DMS53 (cell line): ENCODE measurements at regions not wholly inside any gene's neighbourhood (a gene's known extent, or its start where the extent isn't known, plus 50 kb on each side); places are given as distances from the start of the nearest gene placed in this dataset.
"Not testable (repeated sequence)": the region's sequence is repeated elsewhere in the genome, so short reads cannot be mapped to it uniquely, and the experiment has no call there.

ENCODE experiments used
- DNase-seq: peaks from one replicate; lab custom pipeline; 2025; lab: John Stamatoyannopoulos, UW

DNA sequence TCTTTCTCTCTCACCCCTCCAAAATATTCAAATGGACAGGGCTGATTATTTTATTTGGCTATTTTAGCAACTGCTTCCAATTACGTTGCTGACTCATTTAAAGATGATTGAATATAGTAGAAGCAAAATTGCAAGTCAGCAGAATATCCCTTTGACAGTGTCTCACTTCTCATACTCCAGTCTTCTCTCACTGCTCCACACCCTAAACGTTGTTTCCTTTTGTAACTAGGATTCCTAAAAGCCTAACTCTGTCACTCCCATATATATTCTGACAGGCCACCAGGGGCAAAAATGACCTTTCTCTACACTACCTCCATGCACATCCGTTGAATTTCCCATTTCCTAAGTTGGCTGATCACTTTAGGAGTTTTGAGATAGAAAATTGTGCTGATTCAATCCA, 351.1 kb downstream of the RND3 start:
- DNase-seq: no peak

DNA sequence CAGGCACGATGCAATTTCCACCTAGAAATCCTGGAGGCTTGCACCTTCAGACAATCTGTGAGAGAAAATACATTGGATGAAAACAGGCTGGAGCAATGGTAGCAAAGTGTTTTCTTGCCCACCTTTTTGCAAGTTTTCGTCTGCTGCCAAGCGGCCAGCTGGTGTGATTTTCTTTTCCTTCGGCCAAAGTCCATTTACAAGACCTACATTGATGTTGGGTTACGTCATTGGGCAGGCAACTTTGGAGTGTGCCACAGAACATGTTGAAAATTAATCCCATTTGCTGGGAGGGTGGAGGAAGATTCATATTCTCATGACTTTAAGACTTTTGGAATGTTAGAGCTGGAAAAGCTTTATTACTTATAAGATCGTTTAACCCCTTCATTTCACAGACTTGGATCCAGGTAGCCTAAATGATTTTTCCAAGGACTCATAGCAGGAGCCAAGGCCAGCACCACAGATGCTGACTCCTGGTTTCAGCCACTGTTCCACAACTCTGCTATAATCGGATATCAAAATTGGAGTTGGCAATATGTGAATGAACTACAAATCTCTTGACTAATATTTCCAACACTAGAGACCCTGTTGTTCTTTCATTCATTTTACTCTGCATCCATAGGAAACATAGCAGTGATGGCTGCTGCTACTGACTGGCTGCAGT, 352.1 kb downstream of the RND3 start:
- DNase-seq: no peak

DNA sequence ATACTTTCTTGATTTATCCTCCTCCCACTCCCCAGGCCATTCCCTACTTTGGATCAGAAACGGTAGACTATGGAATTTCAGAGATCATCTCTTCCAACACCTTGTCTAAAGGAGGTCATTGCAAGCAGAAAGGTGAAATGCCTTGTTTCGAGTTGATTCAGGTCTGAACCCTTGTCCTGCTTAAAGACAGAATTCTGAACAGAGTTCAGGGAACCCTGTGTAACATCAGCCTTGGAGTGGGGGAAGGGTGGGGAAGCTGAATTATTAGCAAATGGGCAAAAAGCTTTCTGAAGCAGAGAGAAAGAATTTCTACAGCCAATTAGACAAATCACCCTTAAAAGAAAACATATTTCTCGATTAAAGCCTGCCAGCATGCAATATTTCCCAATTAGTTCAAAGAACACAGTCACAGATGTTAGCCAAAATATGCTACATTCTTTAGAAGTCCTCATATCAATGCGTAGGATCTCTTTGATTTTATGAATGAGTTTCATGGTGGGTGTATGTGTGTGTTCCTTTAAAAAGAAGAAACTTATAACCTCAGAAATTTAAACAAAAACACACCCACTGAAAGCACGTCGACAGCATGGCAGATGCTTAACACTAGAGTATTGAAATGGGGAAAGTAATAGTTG, 353.1 kb downstream of the RND3 start:
- DNase-seq: no peak

DNA sequence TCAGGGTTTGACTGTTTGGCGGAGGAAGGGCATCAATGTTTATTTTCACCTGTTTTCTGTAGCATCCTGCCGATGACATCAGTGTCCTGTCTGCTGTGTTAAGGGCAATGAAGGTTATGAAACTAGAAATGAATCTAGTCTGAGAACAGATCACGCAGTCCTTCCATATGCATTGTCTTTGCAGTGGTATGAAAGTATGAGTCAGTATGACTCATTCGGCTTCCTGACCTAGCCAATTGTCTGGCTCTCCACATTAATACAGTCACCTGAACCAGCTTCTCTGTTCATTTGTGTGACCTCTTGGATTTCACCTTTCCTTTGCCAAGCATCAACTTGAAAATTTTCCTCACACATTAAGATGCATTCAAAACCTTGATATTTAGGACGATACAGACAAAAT, 353.8 kb downstream of the RND3 start:
- DNase-seq: peak; percentile 88

DNA sequence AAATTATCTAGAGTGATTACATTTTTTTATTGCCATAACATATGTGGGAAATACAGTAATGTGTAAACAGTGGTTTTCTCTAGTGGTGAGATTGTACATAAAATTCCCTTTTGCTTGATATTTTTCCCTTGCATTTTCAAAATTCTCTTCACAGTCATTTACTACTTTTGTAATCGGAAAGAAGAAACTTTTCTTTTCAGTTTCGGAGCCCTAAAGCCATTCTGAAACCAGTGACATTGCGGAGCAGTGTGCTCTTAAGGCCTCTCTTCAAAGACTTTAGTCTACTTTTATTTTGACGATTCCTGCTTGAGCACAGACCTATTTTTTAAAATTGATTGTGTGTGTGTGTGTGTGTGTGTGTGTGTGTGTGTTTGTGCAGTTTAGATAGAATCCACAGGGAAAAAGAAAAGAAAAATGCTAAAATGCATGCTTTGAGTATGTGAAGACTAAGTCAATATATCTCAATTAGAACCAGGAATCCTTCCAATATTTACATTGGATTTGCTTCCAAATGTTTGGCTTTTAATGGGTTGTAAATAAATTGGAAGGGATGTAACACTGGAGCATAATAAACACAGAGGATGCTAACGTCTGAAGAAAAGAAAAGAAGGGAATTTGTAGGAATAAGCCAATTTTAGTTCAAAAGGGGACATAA, 357.4 kb downstream of the RND3 start:
- no peak for DNase-seq

DNA sequence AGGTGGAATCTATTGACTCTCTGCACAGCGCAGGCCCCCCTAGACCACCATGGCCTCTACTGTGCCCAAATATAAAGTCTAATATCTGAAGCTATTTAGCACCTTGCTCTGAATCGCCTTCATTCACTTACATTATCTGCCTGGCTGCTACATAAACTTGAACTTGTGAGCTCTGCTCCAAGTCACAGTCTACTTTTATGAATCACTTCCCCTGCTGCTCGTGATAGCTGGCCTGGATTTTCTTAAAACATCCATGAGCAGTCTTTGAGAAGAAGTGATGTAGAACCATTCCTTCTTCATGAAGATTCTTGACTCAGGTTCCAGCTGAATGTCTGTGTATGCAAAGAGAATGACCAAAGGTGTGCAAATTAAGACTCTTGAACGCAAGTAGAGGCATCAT, 359.5 kb downstream of the RND3 start:
- DNase-seq: no peak

DNA sequence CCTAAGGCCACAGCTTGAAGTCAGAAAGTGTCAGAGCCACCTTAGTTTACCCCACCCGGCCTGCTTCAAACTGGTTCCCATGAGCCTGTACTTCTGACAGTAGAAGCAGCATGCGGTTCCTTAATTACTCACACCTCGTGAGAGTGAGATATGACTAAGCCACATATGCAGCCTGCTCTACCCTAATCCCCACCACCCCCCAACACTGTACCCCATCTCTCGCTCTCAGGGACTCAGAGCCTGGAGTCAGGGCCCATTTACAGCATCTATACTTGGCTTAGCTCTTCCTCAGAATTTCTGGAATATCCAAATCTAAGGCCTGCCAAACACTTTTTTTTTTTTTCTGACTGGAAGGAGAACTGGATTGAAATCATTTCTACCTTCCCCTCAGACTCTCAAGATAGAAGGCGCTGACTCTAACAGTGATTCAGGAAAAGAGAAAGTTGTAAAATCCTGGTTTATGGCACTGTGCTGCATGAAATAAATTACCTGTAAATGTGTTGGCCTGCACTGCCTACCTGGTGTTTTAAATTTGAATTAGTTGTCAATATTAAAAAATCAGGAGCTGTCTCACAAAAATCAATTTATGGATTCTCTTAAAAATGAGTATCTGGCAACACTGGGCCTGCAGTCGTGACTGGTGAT, 360.0 kb downstream of the RND3 start:
- no peak for DNase-seq

DNA sequence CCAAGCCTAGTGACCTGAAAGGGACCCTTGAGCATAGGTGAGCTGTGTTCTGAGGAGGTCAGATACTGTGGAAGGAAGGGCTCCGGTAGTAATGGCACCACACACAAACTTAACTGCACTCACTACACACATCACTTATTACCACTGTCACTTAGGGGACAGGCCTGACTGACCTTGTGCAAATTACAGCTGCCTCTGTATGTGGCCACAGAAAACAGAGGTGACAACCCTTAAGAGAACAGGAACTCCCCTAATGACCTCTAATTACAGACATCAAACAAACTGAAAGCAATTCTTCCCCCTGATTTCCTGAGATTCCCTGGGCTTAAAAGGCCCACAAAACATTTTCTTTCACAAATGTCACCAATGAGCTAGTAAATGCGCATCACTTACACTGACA, 360.6 kb downstream of the RND3 start:
- no peak for DNase-seq

DNA sequence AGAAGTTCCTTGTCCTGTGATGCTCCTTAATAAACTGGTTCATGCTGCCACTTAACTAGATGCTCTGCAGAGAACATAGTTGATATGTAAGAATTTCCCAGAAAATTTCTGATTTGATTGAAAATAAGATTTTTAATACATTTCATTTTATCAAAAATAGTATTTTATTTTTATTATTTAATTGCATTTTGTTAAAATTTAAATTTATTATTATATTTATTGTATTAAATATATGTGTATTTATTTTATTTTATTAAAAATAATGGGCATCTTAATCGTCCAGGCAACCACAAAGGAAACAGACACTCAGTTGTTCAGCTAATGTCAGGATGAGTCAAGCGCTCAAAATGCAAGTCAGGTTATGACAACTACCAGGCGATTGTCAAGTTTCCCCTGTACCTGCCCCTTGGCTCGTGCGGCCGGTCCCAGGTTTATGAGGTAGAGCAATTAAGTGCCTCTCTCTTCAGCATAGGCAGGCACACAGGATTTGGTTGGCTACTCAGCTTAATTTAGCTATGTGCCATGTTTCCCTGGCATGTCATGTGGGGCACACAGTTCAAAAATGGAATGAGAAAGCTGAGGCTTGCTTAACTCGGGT, 361.2 kb downstream of the RND3 start:
- DNase-seq: no peak

DNA sequence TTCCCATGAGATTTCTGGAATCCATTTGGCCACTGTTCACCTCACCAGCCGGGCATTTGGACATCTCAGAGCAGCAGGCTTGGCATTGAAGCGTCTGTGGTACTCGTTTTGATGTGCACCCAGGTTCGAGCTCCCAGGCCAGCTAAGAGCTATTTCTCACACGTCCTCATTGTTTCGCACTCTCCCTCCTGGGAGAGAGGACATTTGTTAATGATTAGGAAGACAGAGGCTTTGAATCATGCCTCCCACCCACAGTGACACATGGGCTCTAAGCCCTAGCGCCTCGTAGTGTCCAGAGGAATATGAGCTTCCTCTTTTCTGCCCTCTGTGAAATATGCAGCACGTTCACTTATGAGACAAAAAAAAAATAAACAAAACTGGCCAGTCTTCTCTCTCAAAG, 361.8 kb downstream of the RND3 start:
- no peak for DNase-seq

DNA sequence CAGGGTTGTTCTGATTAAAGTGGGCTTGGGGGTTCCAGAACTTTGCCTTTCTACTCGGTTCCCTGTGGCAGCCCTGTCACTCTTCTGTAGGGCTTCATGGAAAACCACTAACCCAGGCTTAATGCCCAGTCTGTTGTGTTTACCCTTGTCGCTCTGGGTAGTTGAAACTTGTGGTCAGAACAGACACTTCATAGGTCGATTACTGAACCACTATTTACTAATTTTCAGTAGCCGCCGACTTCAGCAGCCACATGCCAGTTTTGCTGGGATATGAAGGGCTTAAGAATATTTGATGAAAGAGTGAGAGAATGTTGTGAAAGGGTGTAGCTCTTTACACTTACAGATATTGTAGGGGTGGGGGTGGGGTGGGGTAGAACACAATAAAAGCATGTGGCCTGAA, 362.3 kb downstream of the RND3 start:
- no peak for DNase-seq

DNA sequence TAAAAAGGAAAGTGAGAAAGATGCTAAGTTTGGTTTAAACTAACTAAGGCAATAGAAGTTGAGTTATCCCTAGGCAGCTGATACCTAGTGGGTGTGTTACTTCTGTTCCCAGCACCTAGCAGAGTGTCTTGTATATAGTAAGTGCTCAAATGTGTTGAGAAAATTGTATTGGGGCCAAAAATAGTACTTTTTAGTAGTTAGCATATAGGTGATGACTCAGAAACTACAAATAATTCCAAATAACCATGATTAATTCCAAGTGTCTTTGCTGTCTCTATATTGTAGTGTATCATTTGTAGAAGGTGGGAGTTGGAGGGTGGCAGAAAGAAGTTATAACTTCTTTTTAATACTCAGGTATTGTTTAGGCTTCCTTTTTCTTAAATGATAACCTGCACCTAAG, 362.7 kb downstream of the RND3 start:
- no peak for DNase-seq

DNA sequence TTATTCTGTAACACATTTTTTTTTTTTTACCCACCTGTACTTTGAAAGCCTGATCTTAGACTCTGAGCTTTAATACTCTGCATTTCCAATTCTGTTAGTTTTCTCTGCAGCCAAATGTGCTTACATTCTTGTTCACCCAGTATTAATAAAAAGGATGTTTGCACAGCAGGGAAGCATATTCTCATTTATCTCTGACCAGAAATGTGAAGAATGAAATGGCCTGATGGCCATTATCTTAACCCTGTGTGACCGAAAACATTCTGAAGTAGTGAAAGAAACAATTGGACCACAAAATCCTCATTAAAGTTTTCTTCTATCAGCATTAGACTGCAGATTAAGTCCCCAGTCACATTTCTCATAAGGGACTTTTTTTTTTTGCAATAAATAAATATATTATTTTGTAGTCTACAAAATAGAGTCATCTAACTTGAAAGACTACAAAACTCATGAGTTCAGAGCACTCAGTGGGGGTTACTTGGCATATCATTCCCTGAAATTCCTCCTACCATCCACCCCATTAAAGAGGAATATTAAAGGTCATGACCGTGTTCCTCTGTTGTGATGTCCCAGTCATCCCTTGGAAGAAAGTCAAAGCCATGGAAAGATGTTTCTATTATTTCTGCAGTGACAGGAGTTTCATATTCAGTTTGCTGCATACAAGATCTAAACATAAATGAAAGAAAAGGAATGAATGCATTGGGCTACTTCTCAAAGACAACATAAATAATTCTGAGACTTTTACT, 364.4 kb downstream of the RND3 start:
- DNase-seq: no peak

DNA sequence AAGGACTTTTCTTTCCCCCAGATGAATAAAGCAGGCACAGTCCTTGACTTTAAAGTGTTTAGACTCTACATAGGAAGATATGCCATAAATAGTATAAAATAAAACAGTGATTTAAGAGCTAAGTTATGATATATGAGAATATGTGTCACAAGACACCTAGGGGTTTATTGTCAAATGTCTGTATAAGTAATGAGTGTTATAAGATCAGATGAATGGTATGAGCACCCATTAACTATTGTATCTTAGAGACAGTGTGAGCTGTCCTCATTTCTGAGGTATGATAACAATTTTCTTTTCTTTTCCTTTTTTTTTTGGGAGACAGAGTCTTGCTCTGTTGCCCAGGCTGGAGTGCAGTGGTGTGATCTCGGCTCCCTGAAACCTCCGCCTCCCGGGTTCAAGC, 365.3 kb downstream of the RND3 start:
- no peak for DNase-seq

DNA sequence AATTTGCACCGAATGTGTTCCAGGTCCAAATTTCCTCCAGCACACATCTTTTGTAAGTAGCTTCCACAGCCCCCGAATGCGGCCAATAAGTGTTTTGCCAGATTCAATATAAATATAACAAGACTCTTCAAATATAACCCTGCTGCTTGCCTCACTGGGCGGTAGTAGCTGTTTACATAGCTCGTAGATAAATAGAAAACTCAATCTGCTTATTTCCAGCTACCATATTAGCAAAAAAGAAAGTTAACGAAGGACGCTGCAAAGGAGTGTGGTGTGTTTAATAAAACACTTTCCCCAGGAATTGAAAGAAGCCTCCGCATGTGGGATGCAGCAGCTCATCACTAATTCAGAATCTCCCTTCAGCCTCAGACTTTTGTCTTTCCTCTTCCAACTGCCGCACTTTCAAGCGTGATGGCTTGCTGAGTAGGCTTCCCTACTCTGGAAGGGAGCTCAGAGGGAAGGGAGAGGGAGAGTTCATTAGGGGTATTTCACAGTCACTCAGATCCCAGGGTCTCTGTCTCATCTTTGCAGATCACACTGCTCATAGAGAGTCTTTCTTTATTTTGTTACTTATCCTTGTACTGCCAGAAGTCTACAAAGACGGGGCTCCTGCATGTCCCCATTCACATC, 367.0 kb downstream of the RND3 start:
- peak; percentile 30 for DNase-seq

DNA sequence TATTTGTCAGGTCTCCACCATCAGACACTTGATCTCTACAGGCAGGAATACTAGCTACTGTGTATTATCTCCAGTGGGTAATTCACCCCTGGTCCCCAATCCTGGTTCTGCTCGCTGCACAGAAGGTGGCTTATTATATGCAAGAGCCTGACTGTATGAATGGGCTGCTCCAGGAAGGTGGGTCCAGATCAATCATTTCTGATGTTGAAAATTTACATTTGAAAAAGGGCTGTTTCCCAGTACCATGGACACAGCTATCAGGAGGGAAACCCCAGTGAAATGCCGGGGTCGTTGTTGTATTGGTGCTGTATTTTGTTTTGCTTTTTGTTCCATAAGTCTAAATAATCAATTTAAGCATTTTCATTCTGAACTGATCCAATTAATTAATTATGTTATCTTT, 367.6 kb downstream of the RND3 start:
- DNase-seq: no peak

DNA sequence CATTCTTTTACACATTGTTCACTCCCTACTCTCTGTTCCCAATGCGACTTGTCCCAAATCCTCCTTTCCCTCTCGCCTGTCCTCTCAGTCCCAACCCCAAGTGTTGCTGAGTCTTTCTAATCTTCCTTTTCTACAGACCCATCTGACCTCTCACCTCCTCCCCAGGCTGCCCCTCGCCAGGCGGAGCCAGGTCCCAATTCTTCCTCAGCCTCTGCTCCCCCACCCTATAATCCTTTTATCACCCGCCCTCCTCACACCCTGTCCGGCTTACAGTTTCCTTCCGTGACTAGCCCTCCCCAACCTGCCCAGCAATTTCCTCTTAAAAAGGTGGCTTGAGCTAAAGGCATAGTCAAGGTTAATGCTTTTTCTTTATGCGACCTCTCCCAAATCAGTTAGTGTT, 373.4 kb downstream of the RND3 start:
- DNase-seq: not testable (repeated sequence)

DNA sequence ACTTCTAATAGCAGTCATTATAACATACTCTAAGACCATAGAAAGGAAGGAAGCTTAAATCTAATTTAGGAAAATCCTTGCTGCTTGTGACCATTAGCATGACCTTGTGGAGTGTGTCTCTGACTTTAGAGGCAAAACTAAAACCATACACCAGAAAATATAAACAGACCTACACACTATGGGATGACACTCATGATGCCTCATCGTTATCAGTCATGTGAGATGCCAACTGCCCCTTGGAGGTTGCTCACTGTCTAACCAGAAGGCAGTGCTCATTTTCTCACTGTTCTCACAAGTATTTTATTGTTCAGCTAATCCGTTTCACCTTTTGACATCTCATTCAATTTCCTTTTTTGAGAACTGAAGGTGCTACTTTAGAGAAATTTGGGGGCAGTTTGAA, 376.9 kb downstream of the RND3 start:
- DNase-seq: no peak

DNA sequence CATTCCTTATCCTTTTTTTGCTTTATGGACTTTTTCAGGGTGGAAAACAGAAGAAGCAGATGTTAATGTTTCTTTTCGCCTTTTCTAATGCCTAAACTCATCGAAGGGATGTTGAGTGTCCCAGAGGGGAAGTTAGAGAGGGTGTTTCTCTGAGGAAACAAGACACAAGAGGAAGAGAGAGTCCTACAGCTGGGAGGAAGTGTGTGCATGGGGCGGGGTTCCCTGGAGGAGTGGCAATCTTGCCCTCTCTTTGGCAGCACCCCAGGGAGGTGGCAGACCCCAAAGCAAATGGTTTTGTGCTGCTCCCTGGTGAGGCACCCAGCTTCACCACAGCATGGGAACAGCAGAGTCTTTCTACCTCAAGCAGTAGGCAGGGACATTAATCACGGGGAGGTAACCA, 377.6 kb downstream of the RND3 start:
- DNase-seq: no peak

DNA sequence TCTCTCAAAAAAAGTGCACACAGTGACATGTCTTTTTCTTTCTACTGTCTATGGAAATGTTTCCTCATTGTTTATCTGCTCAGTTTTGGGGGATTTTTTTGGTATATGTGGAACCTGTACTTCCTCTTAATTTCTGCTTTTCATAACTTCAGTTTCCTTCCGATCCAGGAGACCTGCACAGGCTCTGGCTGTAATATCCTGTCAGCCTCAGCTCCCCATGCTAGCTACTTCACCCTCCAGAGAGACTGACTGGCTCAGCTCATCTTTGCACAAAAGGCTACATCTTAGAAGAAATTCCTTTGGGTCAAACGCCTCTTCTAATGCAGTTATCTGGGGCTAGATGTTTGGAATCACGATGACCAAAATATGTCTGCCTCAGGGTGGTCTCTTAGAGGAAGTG, 378.4 kb downstream of the RND3 start:
- no peak for DNase-seq

DNA sequence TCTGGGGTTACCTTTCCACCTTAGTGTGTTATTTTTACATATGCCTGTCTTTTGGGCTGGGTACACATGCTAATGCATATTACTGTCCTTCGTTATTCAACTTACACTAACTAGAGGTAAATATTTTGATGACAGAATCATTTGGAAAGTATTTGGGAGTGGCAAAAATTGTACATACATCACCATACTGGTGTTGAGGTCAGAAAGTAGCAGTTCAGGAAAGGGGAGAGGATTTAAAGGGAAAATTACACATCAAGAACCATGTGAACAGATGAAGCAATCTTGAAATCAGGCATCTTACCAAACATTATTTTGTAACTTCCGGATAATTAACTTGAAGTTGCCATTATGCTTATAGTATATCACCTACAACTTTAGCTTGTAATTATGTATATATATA, 379.7 kb downstream of the RND3 start:
- DNase-seq: no peak

DNA sequence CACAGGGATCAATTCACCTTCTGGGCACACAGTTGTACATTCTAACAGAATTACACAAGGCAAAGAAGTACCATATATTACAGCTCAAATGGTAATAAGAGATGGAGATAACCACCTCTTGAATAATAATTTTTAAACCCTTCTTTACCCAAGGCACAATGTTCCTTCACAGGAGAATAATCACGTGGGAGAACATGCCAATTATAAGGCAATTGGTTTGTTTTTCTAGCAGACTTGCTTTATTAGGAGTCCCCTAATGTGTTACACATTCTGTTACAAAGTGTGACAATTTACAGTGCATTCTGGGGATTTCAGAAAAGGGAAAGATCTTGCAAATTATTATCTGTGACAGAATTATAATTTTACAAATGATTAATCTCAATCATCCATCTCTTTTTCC, 380.3 kb downstream of the RND3 start:
- DNase-seq: no peak
